ENCODE measurements at regions not wholly inside any gene's neighbourhood (a gene's known extent, or its start where the extent isn't known, plus 50 kb on each side); places are given as distances from the start of the nearest gene placed in this dataset.

DNA sequence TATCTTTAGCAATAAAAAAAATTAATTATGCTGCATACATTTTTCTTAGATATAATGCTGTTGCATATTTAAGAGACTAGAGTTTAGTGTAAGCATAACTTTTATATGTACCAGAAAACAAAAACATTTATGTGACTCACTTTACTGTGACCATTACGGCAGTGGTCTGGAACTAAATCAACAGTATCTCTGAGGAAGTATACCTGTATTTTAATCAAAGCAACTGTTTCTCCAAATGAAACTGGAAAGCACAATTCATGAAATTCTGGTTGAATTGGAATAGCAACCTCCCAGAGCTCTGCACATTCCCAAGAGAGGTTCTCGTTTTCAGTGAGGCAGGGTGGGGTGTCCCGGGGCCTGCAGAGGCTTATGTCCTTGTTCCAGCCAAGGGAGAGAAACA is 112.2 kb upstream of the TACR1 start:
- Mint-ChIP-seq H3K27ac (no peak overlapping the region), H3K9me3 (peaks cover 0 to 1% (median 0%) of the 10 kb centered on the region in 7 donors), H3K4me1 (no peaks in the 10 kb centered on the region), H3K36me3 (no peaks in the 10 kb centered on the region), H3K4me3 (no peak overlapping the region), H3K27me3 (ENCODE audit: low read depth in 3 of 3) (peaks cover 0 to 4% (median 2%) of the 10 kb centered on the region in 3 donors)
- no peaks in the 10 kb centered on the region for H3K27me3 ChIP-seq (ENCODE audit: control insufficient read depth in 2 of 2, insufficient read depth in 2 of 2, low read length in 2 of 2)
- no peaks in the 10 kb centered on the region for H4K20me1 ChIP-seq (ENCODE audit: insufficient read depth, low read length)
- TF ChIP-seq, protein P1, sequence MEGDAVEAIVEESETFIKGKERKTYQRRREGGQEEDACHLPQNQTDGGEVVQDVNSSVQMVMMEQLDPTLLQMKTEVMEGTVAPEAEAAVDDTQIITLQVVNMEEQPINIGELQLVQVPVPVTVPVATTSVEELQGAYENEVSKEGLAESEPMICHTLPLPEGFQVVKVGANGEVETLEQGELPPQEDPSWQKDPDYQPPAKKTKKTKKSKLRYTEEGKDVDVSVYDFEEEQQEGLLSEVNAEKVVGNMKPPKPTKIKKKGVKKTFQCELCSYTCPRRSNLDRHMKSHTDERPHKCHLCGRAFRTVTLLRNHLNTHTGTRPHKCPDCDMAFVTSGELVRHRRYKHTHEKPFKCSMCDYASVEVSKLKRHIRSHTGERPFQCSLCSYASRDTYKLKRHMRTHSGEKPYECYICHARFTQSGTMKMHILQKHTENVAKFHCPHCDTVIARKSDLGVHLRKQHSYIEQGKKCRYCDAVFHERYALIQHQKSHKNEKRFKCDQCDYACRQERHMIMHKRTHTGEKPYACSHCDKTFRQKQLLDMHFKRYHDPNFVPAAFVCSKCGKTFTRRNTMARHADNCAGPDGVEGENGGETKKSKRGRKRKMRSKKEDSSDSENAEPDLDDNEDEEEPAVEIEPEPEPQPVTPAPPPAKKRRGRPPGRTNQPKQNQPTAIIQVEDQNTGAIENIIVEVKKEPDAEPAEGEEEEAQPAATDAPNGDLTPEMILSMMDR (IDR thresholded peaks at IDR 0.05) = no peak
- H3K9me3 ChIP-seq (replicated peaks in 1 of 2; ENCODE audit: control insufficient read depth in 1 of 2, insufficient read depth in 1 of 2, low read length in 2 of 2) = no peaks in the 10 kb centered on the region
- intact Hi-C loops (cut with micrococcal nuclease) = no loop called here
- WGBS (ENCODE audit: insufficient coverage) = 88% methylated on average over 2 of the region's 3 CpGs
- no peak overlapping the region for H2AFZ ChIP-seq (ENCODE audit: insufficient read depth, low read depth, low read length, poor library complexity, severe bottlenecking)
- no peak overlapping the region for H3K4me3 ChIP-seq (replicated peaks in 1 of 3; ENCODE audit: low read depth in 2 of 3, low read length in 3 of 3)
- H3K36me3 ChIP-seq (replicated peaks in 1 of 2; ENCODE audit: control insufficient read depth in 1 of 2, insufficient read depth in 2 of 2, low read length in 2 of 2) = no peaks in the 10 kb centered on the region
- H3K4me2 ChIP-seq (replicated peaks; ENCODE audit: extremely low read depth, low read length, poor library complexity, severe bottlenecking) = no peak overlapping the region
- H3K79me2 ChIP-seq (ENCODE audit: insufficient read depth, low read length) = no peaks in the 10 kb centered on the region
- no peak overlapping the region for H3K27ac ChIP-seq (ENCODE audit: low read depth in 1 of 2, low read length in 2 of 2)
- no peak overlapping the region for H3K9ac ChIP-seq (ENCODE audit: insufficient read depth, low read length, poor library complexity, severe bottlenecking)
- H3K4me1 ChIP-seq (ENCODE audit: control insufficient read depth in 1 of 2, insufficient read depth in 2 of 2, low read length in 2 of 2) = no peaks in the 10 kb centered on the region
- no peak for DNase-seq

DNA sequence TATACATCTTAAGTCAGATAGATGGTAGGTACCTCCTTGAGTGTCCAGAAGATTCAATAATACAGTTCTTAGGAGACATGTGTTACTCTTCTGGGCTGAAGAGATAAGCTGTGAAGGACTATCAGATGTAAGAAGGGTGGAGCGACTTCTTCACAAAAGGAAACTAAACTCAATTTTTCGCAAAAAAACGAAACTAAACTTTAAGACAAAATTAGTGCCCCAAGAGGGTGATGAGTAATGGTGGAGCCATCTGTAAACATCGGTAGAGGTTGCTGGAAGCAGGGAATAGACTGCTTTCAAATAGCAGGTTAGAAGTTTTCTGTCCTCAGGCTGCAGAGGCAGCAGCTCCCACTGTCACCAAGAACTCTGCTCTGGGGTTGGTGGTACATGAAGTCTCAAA is 111.6 kb upstream of the TACR1 start:
- Histone ChIP-seq H3K9me3 (replicated peaks in 1 of 2; ENCODE audit: control insufficient read depth in 1 of 2, insufficient read depth in 1 of 2, low read length in 2 of 2) (no peaks in the 10 kb centered on the region), H3K27me3 (ENCODE audit: control insufficient read depth in 2 of 2, insufficient read depth in 2 of 2, low read length in 2 of 2) (no peaks in the 10 kb centered on the region), H3K9ac (ENCODE audit: insufficient read depth, low read length, poor library complexity, severe bottlenecking) (no peak overlapping the region), H4K20me1 (ENCODE audit: insufficient read depth, low read length) (no peaks in the 10 kb centered on the region), H3K4me1 (ENCODE audit: control insufficient read depth in 1 of 2, insufficient read depth in 2 of 2, low read length in 2 of 2) (no peaks in the 10 kb centered on the region), H2AFZ (ENCODE audit: insufficient read depth, low read depth, low read length, poor library complexity, severe bottlenecking) (no peak overlapping the region), H3K4me2 (replicated peaks; ENCODE audit: extremely low read depth, low read length, poor library complexity, severe bottlenecking) (no peak overlapping the region), H3K36me3 (replicated peaks in 1 of 2; ENCODE audit: control insufficient read depth in 1 of 2, insufficient read depth in 2 of 2, low read length in 2 of 2) (no peaks in the 10 kb centered on the region), H3K4me3 (replicated peaks in 1 of 3; ENCODE audit: low read depth in 2 of 3, low read length in 3 of 3) (no peak overlapping the region), H3K27ac (ENCODE audit: low read depth in 1 of 2, low read length in 2 of 2) (no peak overlapping the region), H3K79me2 (ENCODE audit: insufficient read depth, low read length) (no peaks in the 10 kb centered on the region)
- Mint-ChIP-seq H3K27me3 (ENCODE audit: low read depth in 3 of 3) (peaks cover 0 to 2% (median 2%) of the 10 kb centered on the region in 3 donors), H3K4me1 (no peaks in the 10 kb centered on the region), H3K9me3 (peaks cover 0 to 1% (median 0%) of the 10 kb centered on the region in 7 donors), H3K27ac (no peak overlapping the region), H3K4me3 (no peak overlapping the region), H3K36me3 (no peaks in the 10 kb centered on the region)
- DNase-seq = no peak
- intact Hi-C loops (cut with micrococcal nuclease) = no loop called here
- TF ChIP-seq, protein P1 (IDR thresholded peaks at IDR 0.05) = no peak
- 100% methylated on average over 1 of the region's 4 CpGs for WGBS (ENCODE audit: insufficient coverage)
